K562 (cell line): ENCODE measurements at regions not wholly inside any gene's neighbourhood (a gene's known extent, or its start where the extent isn't known, plus 50 kb on each side); places are given as distances from the start of the nearest gene placed in this dataset.

Source experiments
- ATAC-seq: fragments of 200-7000 bp; cut with Tn5 transposase; 3 replicates; pipeline ENCODE4 v1.9.1; 2020; ENCODE audit warnings: moderate library complexity
- BruUV-seq: library from RNA; stranded (reverse); fragments of 400-500 nt; replicated peaks from 2 replicates; lab custom pipeline; 2021; lab: Mats Ljungman, UMichigan
- CTCF ChIA-PET: fragments of 300-600 bp; formaldehyde crosslinking; extraction: SDS; loops from one replicate; lab custom pipeline; 2021; ENCODE audit warnings: low intra/inter-chr PET ratio; lab: Yijun Ruan, JAX
- POLR2A ChIA-PET: fragments of 300-600, 350-650 bp; sonication (Branson Sonifier 250); formaldehyde crosslinking; extraction: SDS; loops from one replicate; lab custom pipeline; 2021; ENCODE audit warnings: antibody characterized with exemption, inconsistent platforms; lab: Yijun Ruan, JAX
- DNase-seq, 4 experiments: peaks; one replicate each; pipeline versions ENCODE4 v3.0.0 to v3.0.0-alpha.2; 2011 to 2018; ENCODE audit warnings: low spot score in 3 of 4, mixed read lengths in 3 of 4; ENCODE audit errors: extremely low read depth in 1 of 4
- FAIRE-seq: peaks from 2 replicates; lab custom pipeline; 2011; peaks lifted over from hg19 to GRCh38; lab: Jason Lieb, UNC
- H2AFZ ChIP-seq: 2 replicates; pipeline ENCODE4 v1.6.0; 2011; ENCODE audit warnings: low read depth, low read length, control low read depth, inconsistent platforms
- H3K27ac ChIP-seq: fragments of 200-600 bp; 3 replicates; pipeline ENCODE4 v1.8.0; 2011; ENCODE audit warnings: low read depth, mild to moderate bottlenecking, control low read depth, inconsistent platforms, low read length, moderate library complexity, mixed read lengths; ENCODE audit errors: extremely low read depth
- H3K27me3 ChIP-seq, 2 experiments: fragments of 300-600 bp in 1 of 2; 2 replicates in 1 of 2; 3 replicates in 1 of 2; pipeline versions ENCODE4 v1.6.0 to v1.8.0; 2011; ENCODE audit warnings: inconsistent platforms in 2 of 2, low read length in 2 of 2, mild to moderate bottlenecking in 1 of 2, mixed read lengths in 1 of 2, moderate library complexity in 1 of 2; ENCODE audit not compliant: control insufficient read depth in 2 of 2, insufficient read depth in 2 of 2
- H3K36me3 ChIP-seq: fragments of 300-600 bp; 3 replicates; pipeline ENCODE4 v1.8.0; 2011; ENCODE audit warnings: mild to moderate bottlenecking, low read length, inconsistent platforms; ENCODE audit not compliant: control insufficient read depth, insufficient read depth
- H3K4me1 ChIP-seq, 2 experiments: fragments of 200-600 bp in 1 of 2; replicated peaks in 1 of 2; 2 replicates in 1 of 2; 3 replicates in 1 of 2; pipeline versions ENCODE4 v1.5.1 to v1.8.0; 2011; ENCODE audit warnings: inconsistent platforms in 2 of 2, low read length in 2 of 2, mild to moderate bottlenecking in 1 of 2, mixed read lengths in 1 of 2, moderate library complexity in 1 of 2; ENCODE audit not compliant: control insufficient read depth in 2 of 2, insufficient read depth in 2 of 2
- H3K4me2 ChIP-seq: 2 replicates; pipeline ENCODE4 v1.6.1; 2011; ENCODE audit warnings: low read length, control low read depth, inconsistent platforms, mixed read lengths; ENCODE audit not compliant: insufficient read depth
- H3K4me3 ChIP-seq: fragments of 200-600 bp; sonication (generic), shearing (Covaris generic); 2 replicates; pipeline ENCODE4 v1.5.1; 2016; ENCODE audit warnings: control low read depth, inconsistent platforms
- H3K79me2 ChIP-seq: fragments of 200-600 bp; 3 replicates; pipeline ENCODE4 v1.8.0; 2011; ENCODE audit warnings: low read length, inconsistent platforms; ENCODE audit not compliant: control insufficient read depth, insufficient read depth
- H3K9ac ChIP-seq, 2 experiments: 2 replicates each; pipeline versions ENCODE4 v1.6.0 to v1.6.1; 2011; ENCODE audit warnings: low read depth in 2 of 2, low read length in 2 of 2, control low read depth in 1 of 2, inconsistent platforms in 1 of 2, mild to moderate bottlenecking in 1 of 2, mixed read lengths in 1 of 2; ENCODE audit not compliant: insufficient read depth in 1 of 2
- H3K9me1 ChIP-seq: one replicate; pipeline ENCODE4 v1.6.0; 2011; ENCODE audit warnings: inconsistent platforms, mild to moderate bottlenecking, low read length, moderate library complexity; ENCODE audit not compliant: control insufficient read depth, insufficient read depth
- H3K9me3 ChIP-seq: replicated peaks from 2 replicates; pipeline ENCODE4 v1.5.1; 2011; ENCODE audit warnings: low read depth, low read length, inconsistent platforms; ENCODE audit not compliant: control insufficient read depth, insufficient read depth
- H4K20me1 ChIP-seq: replicated peaks from 2 replicates; pipeline ENCODE4 v1.6.1; 2011; ENCODE audit warnings: low read length, inconsistent platforms, mixed read lengths; ENCODE audit not compliant: control insufficient read depth, insufficient read depth
- BRCA1 ChIP-seq, 2 experiments: fragments of 450-650 bp in 1 of 2; sonication (generic) in 1 of 2; formaldehyde crosslinking in 1 of 2; IDR thresholded peaks; 2 replicates each; pipeline versions ENCODE4 v1.5.0 to v1.6.1; 2017 to 2020; ENCODE audit warnings: mild to moderate bottlenecking in 1 of 2, missing genetic modification reagents in 1 of 2
- ELF1 ChIP-seq: fragments of 200-800 bp; sonication (Bioruptor generic); IDR thresholded peaks from 2 replicates; pipeline ENCODE4 v1.6.1; 2016; ENCODE audit warnings: missing genetic modification characterization, missing compliant biosample characterization
- ERF ChIP-seq: fragments of 450-650 bp; formaldehyde crosslinking; IDR thresholded peaks from 2 replicates; pipeline ENCODE4 v1.4.0; 2020; ENCODE audit warnings: mild to moderate bottlenecking, mixed read lengths
- HEY1 ChIP-seq: fragments of 250-450 bp; sonication (Bioruptor Pico); IDR thresholded peaks from 2 replicates; pipeline ENCODE4 v1.5.0; 2020; ENCODE audit warnings: mild to moderate bottlenecking, moderate library complexity, borderline replicate concordance
- HNRNPK ChIP-seq: fragments of 200-400 bp; formaldehyde crosslinking; IDR thresholded peaks from one replicate; pipeline ENCODE4 v1.6.1; 2018; ENCODE audit warnings: mild to moderate bottlenecking, low read depth, low read length; ENCODE audit not compliant: poor library complexity, severe bottlenecking
- POLR2AphosphoS5 ChIP-seq: IDR thresholded peaks from 2 replicates; pipeline ENCODE4 v1.6.1; 2011; ENCODE audit warnings: mild to moderate bottlenecking, low read depth, low read length, moderate library complexity; ENCODE audit not compliant: control insufficient read depth, insufficient read depth
- PTTG1 ChIP-seq: fragments of 450-650 bp; IDR thresholded peaks from 2 replicates; pipeline ENCODE4 v1.6.1; 2016; ENCODE audit warnings: low read depth, mild to moderate bottlenecking, missing genetic modification characterization, missing compliant biosample characterization
- SMAD2 ChIP-seq: fragments of 150-350 bp; IDR thresholded peaks from 2 replicates; pipeline ENCODE4 v1.6.1; 2014; ENCODE audit warnings: low read depth, mild to moderate bottlenecking, low read length
- SMARCA5 ChIP-seq: fragments of 450-650 bp; IDR thresholded peaks from 2 replicates; pipeline ENCODE4 v1.6.1; 2016
- TRIM28 ChIP-seq: fragments of 450-650 bp; IDR thresholded peaks from 2 replicates; pipeline ENCODE4 v1.6.1; 2017
- ZNF696 ChIP-seq: fragments of 250-450 bp; sonication (Bioruptor Pico); conservative IDR thresholded peaks from 2 replicates; pipeline ENCODE4 v1.4.0; 2020; ENCODE audit warnings: mild to moderate bottlenecking, moderate library complexity
- WGBS: fragments of 100-300 bp; shearing (Covaris generic); methylation state at CpG from one replicate; pipeline ENCODE4 v1.1.6; 2016; ENCODE audit warnings: low coverage, mixed read lengths; ENCODE audit not compliant: insufficient coverage; ENCODE audit errors: missing lambda C conversion rate; 5-methylcytosine and 5-hydroxymethylcytosine counted together
- in situ Hi-C: fragments of 300-500 bp; cut with MboI; formaldehyde crosslinking; loops from 4 replicates; pipeline ENCODE4 v1.15.0; 2018; ENCODE audit warnings: inconsistent platforms, mixed read lengths
- intact Hi-C: fragments of 100-400 bp; cut with micrococcal nuclease; formaldehyde crosslinking; loops from 2 replicates; pipeline ENCODE4 v1.14.2; 2022
- TF ChIP-seq, protein P1 (sequence below): fragments of 250-450 bp; sonication (Bioruptor Pico); IDR thresholded peaks from 2 replicates; pipeline ENCODE4 v1.8.0; 2022; ENCODE audit warnings: moderate library complexity, mild to moderate bottlenecking, inconsistent platforms
- TF ChIP-seq, protein P2 (sequence below): IDR thresholded peaks from 2 replicates; pipeline ENCODE4 v1.6.1; 2011; ENCODE audit warnings: borderline replicate concordance, low read depth, mild to moderate bottlenecking, moderate library complexity, low read length; ENCODE audit not compliant: insufficient read depth, poor library complexity, severe bottlenecking
- TF ChIP-seq, protein P3 (sequence below): sonication (generic); formaldehyde crosslinking; IDR thresholded peaks from 2 replicates; pipeline ENCODE4 v1.8.0; 2022; ENCODE audit warnings: mild to moderate bottlenecking, low read depth, missing genetic modification reagents
- TF ChIP-seq, protein P4 (sequence below), 2 experiments: IDR thresholded peaks; 2 replicates each; pipeline ENCODE4 v1.6.1; 2011; ENCODE audit warnings: borderline replicate concordance in 1 of 2, control low read depth in 1 of 2, low read depth in 1 of 2, low read length in 1 of 2, mild to moderate bottlenecking in 1 of 2, mixed read lengths in 1 of 2, moderate library complexity in 1 of 2; ENCODE audit not compliant: insufficient read depth in 1 of 2, insufficient read length in 1 of 2, poor library complexity in 1 of 2, severe bottlenecking in 1 of 2; ENCODE audit errors: extremely low read depth in 1 of 2

- TF ChIP-seq, protein P1, sequence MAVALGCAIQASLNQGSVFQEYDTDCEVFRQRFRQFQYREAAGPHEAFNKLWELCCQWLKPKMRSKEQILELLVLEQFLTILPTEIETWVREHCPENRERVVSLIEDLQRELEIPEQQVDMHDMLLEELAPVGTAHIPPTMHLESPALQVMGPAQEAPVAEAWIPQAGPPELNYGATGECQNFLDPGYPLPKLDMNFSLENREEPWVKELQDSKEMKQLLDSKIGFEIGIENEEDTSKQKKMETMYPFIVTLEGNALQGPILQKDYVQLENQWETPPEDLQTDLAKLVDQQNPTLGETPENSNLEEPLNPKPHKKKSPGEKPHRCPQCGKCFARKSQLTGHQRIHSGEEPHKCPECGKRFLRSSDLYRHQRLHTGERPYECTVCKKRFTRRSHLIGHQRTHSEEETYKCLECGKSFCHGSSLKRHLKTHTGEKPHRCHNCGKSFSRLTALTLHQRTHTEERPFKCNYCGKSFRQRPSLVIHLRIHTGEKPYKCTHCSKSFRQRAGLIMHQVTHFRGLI (CRISPR knock-in tag): no peak
- TF ChIP-seq, protein P2, sequence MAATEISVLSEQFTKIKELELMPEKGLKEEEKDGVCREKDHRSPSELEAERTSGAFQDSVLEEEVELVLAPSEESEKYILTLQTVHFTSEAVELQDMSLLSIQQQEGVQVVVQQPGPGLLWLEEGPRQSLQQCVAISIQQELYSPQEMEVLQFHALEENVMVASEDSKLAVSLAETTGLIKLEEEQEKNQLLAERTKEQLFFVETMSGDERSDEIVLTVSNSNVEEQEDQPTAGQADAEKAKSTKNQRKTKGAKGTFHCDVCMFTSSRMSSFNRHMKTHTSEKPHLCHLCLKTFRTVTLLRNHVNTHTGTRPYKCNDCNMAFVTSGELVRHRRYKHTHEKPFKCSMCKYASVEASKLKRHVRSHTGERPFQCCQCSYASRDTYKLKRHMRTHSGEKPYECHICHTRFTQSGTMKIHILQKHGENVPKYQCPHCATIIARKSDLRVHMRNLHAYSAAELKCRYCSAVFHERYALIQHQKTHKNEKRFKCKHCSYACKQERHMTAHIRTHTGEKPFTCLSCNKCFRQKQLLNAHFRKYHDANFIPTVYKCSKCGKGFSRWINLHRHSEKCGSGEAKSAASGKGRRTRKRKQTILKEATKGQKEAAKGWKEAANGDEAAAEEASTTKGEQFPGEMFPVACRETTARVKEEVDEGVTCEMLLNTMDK: no peak
- TF ChIP-seq HEY1 (no peak), ZNF696 (no peak), ELF1 (no peak)
- TF ChIP-seq, protein P3, sequence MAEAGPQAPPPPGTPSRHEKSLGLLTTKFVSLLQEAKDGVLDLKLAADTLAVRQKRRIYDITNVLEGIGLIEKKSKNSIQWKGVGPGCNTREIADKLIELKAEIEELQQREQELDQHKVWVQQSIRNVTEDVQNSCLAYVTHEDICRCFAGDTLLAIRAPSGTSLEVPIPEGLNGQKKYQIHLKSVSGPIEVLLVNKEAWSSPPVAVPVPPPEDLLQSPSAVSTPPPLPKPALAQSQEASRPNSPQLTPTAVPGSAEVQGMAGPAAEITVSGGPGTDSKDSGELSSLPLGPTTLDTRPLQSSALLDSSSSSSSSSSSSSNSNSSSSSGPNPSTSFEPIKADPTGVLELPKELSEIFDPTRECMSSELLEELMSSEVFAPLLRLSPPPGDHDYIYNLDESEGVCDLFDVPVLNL (CRISPR knock-in tag): no peak
Measured at GRCh38 chr4:124230268-124230667, 482.3 kb downstream of the ANKRD50 start (continued).

DNA sequence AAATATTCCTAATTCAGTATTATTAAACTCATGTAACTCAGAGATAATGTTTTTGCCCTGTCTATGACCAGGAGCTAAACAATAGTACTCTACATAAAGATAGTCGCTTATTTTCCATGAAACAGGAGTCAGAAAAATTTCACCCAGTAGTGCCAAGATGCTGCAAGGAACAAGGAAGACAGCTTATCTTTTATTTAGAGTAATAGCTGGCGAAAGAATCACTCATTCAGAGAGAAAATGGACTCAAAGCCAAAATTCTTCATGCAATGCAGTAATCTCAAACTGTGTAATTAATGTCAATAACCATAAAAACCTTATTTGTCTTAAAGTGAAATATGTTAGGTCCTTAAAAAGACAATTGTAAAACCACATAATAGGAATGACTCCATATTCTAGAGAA, 477.8 kb downstream of the ANKRD50 start:
- CTCF ChIA-PET: no interaction called here
- no peak for FAIRE-seq
- no TSS peak for BruUV-seq
- no peaks in the 10 kb centered on the region for H3K4me1 ChIP-seq
- POLR2A ChIA-PET: no interaction called here
- no peak for DNase-seq
- no peaks in the 10 kb centered on the region for H3K36me3 ChIP-seq
- no peak overlapping the region for H3K9ac ChIP-seq
- H3K27me3 ChIP-seq: no peaks in the 10 kb centered on the region
- no peak overlapping the region for H3K27ac ChIP-seq
- no peak overlapping the region for H3K4me2 ChIP-seq
- H3K4me3 ChIP-seq: no peak overlapping the region
- TF ChIP-seq BRCA1 (IDR thresholded peaks at IDR 0.05) (no peak), BRCA1 (CRISPR knock-in tag; IDR thresholded peaks at IDR 0.05) (no peak), POLR2AphosphoS5 (no peak), SMARCA5 (no peak), HNRNPK (no peak), SMAD2 (no peak), ERF (no peak), PTTG1 (tag) (no peak), TRIM28 (no peak)
- TF ChIP-seq, protein P4, sequence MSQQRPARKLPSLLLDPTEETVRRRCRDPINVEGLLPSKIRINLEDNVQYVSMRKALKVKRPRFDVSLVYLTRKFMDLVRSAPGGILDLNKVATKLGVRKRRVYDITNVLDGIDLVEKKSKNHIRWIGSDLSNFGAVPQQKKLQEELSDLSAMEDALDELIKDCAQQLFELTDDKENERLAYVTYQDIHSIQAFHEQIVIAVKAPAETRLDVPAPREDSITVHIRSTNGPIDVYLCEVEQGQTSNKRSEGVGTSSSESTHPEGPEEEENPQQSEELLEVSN (IDR thresholded peaks at IDR 0.05; ENCODE audit: borderline replicate concordance in 1 of 2, extremely low read depth in 1 of 2, insufficient read depth in 1 of 2, insufficient read length in 1 of 2, low read depth in 1 of 2, low read length in 1 of 2, poor library complexity in 1 of 2, severe bottlenecking in 1 of 2): no peak
- 0% methylated on average over 2 of the region's 2 CpGs for WGBS
- no peak for ATAC-seq
- intact Hi-C loops: no loop called here
- H3K9me3 ChIP-seq: no peaks in the 10 kb centered on the region
- H4K20me1 ChIP-seq: no peaks in the 10 kb centered on the region
- no peaks in the 10 kb centered on the region for H3K9me1 ChIP-seq
- no peaks in the 10 kb centered on the region for H3K79me2 ChIP-seq
- H2AFZ ChIP-seq: no peak overlapping the region
- in situ Hi-C loops: no loop called here
